WTC11 (cell line): ENCODE measurements at regions not wholly inside any gene's neighbourhood (a gene's known extent, or its start where the extent isn't known, plus 50 kb on each side); places are given as distances from the start of the nearest gene placed in this dataset.

Experiments
- ATAC-seq: fragments of 200-7000 bp; cut with Tn5 transposase; 2 replicates; pipeline ENCODE4 v1.10.0; 2021; ENCODE audit warnings: mild to moderate bottlenecking, moderate library complexity
- CTCF ChIA-PET: fragments of 300-600 bp; sonication (Branson Sonifier 250); formaldehyde crosslinking; loops from one replicate; lab custom pipeline; 2021; ENCODE audit warnings: antibody characterized with exemption; lab: Charles Lee
- POLR2A ChIA-PET: fragments of 350-600 bp; sonication (Branson Sonifier 250); formaldehyde crosslinking; loops from one replicate; lab custom pipeline; 2021; ENCODE audit warnings: antibody characterized with exemption; lab: Charles Lee
- DNase-seq: peaks from one replicate; pipeline ENCODE4 v3.0.0; 2021; ENCODE audit warnings: low spot score
- H3K27ac Mint-ChIP-seq: 2 replicates; pipeline ENCODE4 v1.8.0; 2021; ENCODE audit warnings: mixed read lengths
- H3K27me3 Mint-ChIP-seq: 2 replicates; pipeline ENCODE4 v1.8.0; 2021; ENCODE audit warnings: low read depth, mild to moderate bottlenecking, moderate library complexity, mixed read lengths
- H3K36me3 Mint-ChIP-seq: 2 replicates; pipeline ENCODE4 v1.8.0; 2021; ENCODE audit warnings: mixed read lengths
- H3K4me1 Mint-ChIP-seq: 2 replicates; pipeline ENCODE4 v1.8.0; 2022; ENCODE audit warnings: mixed read lengths
- H3K4me3 Mint-ChIP-seq: 2 replicates; pipeline ENCODE4 v1.8.0; 2021; ENCODE audit warnings: mild to moderate bottlenecking, moderate library complexity, mixed read lengths
- H3K9me3 Mint-ChIP-seq: 2 replicates; pipeline ENCODE4 v1.8.0; 2021; ENCODE audit warnings: mixed read lengths
- ARID4B ChIP-seq: sonication (generic); formaldehyde crosslinking; IDR thresholded peaks from 2 replicates; pipeline ENCODE4 v1.8.0; 2023; ENCODE audit warnings: missing genetic modification reagents, mild to moderate bottlenecking, borderline replicate concordance
- ATF1 ChIP-seq: sonication (generic); formaldehyde crosslinking; IDR thresholded peaks from 2 replicates; pipeline ENCODE4 v1.8.1; 2023; ENCODE audit warnings: mild to moderate bottlenecking, moderate library complexity, missing genetic modification reagents
- FOXP4 ChIP-seq: sonication (generic); formaldehyde crosslinking; IDR thresholded peaks from 2 replicates; pipeline ENCODE4 v1.8.0; 2022; ENCODE audit warnings: mild to moderate bottlenecking, missing genetic modification reagents
- JAZF1 ChIP-seq: fragments of 250-450 bp; sonication (Bioruptor Pico); IDR thresholded peaks from 2 replicates; pipeline ENCODE4 v1.9.0; 2021; ENCODE audit warnings: moderate library complexity, mild to moderate bottlenecking, inconsistent platforms
- JUN ChIP-seq: sonication (generic); formaldehyde crosslinking; IDR thresholded peaks from 2 replicates; pipeline ENCODE4 v1.8.0; 2023; ENCODE audit warnings: mild to moderate bottlenecking, missing genetic modification reagents
- KAT7 ChIP-seq: sonication (generic); formaldehyde crosslinking; IDR thresholded peaks from 2 replicates; pipeline ENCODE4 v1.8.1; 2023; ENCODE audit warnings: missing genetic modification reagents, mild to moderate bottlenecking, borderline replicate concordance
- MAX ChIP-seq: sonication (generic); formaldehyde crosslinking; IDR thresholded peaks from 2 replicates; pipeline ENCODE4 v1.8.0; 2022; ENCODE audit warnings: mild to moderate bottlenecking, missing genetic modification reagents
- NFYB ChIP-seq: sonication (generic); formaldehyde crosslinking; conservative IDR thresholded peaks from 2 replicates; pipeline ENCODE4 v1.8.0; 2022; ENCODE audit warnings: low read depth, missing genetic modification reagents
- TEAD1 ChIP-seq: sonication (generic); formaldehyde crosslinking; IDR thresholded peaks from 2 replicates; pipeline ENCODE4 v1.8.0; 2022; ENCODE audit warnings: mild to moderate bottlenecking, missing genetic modification reagents
- USF2 ChIP-seq: sonication (generic); formaldehyde crosslinking; IDR thresholded peaks from 2 replicates; pipeline ENCODE4 v1.8.1; 2023; ENCODE audit warnings: mild to moderate bottlenecking, missing genetic modification reagents, moderate library complexity
- ZNF396 ChIP-seq: fragments of 250-450 bp; sonication (Bioruptor Pico); IDR thresholded peaks from 2 replicates; pipeline ENCODE4 v1.8.0; 2021; ENCODE audit warnings: mild to moderate bottlenecking, moderate library complexity, borderline replicate concordance
- ZNF416 ChIP-seq: fragments of 250-450 bp; sonication (Bioruptor Pico); IDR thresholded peaks from 2 replicates; pipeline ENCODE4 v1.9.0; 2021; ENCODE audit warnings: mild to moderate bottlenecking, inconsistent platforms
- TF ChIP-seq, protein P1 (sequence below): fragments of 250-450 bp; sonication (Bioruptor Pico); IDR thresholded peaks from 2 replicates; pipeline ENCODE4 v1.9.0; 2021; ENCODE audit warnings: mild to moderate bottlenecking
- TF ChIP-seq, protein P2 (sequence below): fragments of 250-450 bp; sonication (Bioruptor Pico); conservative IDR thresholded peaks from 2 replicates; pipeline ENCODE4 v1.9.0; 2021; ENCODE audit warnings: mild to moderate bottlenecking

GRCh38 chrX:13933851-13934250 is 95.8 kb downstream of the GEMIN8 start:
- TF ChIP-seq MAX (CRISPR knock-in tag) (no peak), NFYB (CRISPR knock-in tag) (no peak), ATF1 (CRISPR knock-in tag) (no peak), JAZF1 (no peak)
- TF ChIP-seq, protein P1, sequence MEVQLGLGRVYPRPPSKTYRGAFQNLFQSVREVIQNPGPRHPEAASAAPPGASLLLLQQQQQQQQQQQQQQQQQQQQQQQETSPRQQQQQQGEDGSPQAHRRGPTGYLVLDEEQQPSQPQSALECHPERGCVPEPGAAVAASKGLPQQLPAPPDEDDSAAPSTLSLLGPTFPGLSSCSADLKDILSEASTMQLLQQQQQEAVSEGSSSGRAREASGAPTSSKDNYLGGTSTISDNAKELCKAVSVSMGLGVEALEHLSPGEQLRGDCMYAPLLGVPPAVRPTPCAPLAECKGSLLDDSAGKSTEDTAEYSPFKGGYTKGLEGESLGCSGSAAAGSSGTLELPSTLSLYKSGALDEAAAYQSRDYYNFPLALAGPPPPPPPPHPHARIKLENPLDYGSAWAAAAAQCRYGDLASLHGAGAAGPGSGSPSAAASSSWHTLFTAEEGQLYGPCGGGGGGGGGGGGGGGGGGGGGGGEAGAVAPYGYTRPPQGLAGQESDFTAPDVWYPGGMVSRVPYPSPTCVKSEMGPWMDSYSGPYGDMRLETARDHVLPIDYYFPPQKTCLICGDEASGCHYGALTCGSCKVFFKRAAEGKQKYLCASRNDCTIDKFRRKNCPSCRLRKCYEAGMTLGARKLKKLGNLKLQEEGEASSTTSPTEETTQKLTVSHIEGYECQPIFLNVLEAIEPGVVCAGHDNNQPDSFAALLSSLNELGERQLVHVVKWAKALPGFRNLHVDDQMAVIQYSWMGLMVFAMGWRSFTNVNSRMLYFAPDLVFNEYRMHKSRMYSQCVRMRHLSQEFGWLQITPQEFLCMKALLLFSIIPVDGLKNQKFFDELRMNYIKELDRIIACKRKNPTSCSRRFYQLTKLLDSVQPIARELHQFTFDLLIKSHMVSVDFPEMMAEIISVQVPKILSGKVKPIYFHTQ (CRISPR knock-in tag) = no peak
- Mint-ChIP-seq H3K27ac (peak overlapping the region; percentile 93), H3K4me3 (peak overlapping the region; percentile 36; the same call in 1 of the 2 replicates), H3K27me3 (no peaks in the 10 kb centered on the region), H3K4me1 (peaks cover 56% of the 10 kb centered on the region), H3K9me3 (no peaks in the 10 kb centered on the region), H3K36me3 (peaks cover 19% of the 10 kb centered on the region)
- ChIA-PET CTCF (no interaction called here), POLR2A (no interaction called here)
- ATAC-seq = no peak
- DNase-seq = no peak

GRCh38 chrX:13933352-13933751 is 96.3 kb downstream of the GEMIN8 start:
- no peaks in the 10 kb centered on the region for H3K9me3 Mint-ChIP-seq
- DNase-seq (no peak), ATAC-seq (no peak)
- no peak for TF ChIP-seq USF2 (CRISPR knock-in tag)
- H3K4me3 Mint-ChIP-seq = no peak overlapping the region
- ChIA-PET POLR2A (no interaction called here), CTCF (no interaction called here)
- H3K4me1 Mint-ChIP-seq = peaks cover 61% of the 10 kb centered on the region
- peak overlapping the region; percentile 74; the same call in 1 of the 2 replicates for H3K27ac Mint-ChIP-seq
- peaks cover 19% of the 10 kb centered on the region for H3K36me3 Mint-ChIP-seq
- no peaks in the 10 kb centered on the region for H3K27me3 Mint-ChIP-seq

- Mint-ChIP-seq H3K36me3 (peaks cover 19% of the 10 kb centered on the region), H3K4me1 (peaks cover 70% of the 10 kb centered on the region), H3K27me3 (no peaks in the 10 kb centered on the region), H3K4me3 (no peak overlapping the region), H3K9me3 (no peaks in the 10 kb centered on the region), H3K27ac (peak overlapping the region; percentile 36)
- ChIA-PET CTCF (no interaction called here), POLR2A (no interaction called here)
- ATAC-seq (no peak), DNase-seq (no peak)
- TF ChIP-seq ATF1 (CRISPR knock-in tag) (no peak), KAT7 (CRISPR knock-in tag) (no peak), TEAD1 (no peak), JUN (CRISPR knock-in tag) (no peak), ZNF396 (CRISPR knock-in tag) (no peak), FOXP4 (CRISPR knock-in tag) (no peak), ZNF416 (CRISPR knock-in tag) (no peak), ARID4B (CRISPR knock-in tag) (no peak)
- TF ChIP-seq, protein P2, sequence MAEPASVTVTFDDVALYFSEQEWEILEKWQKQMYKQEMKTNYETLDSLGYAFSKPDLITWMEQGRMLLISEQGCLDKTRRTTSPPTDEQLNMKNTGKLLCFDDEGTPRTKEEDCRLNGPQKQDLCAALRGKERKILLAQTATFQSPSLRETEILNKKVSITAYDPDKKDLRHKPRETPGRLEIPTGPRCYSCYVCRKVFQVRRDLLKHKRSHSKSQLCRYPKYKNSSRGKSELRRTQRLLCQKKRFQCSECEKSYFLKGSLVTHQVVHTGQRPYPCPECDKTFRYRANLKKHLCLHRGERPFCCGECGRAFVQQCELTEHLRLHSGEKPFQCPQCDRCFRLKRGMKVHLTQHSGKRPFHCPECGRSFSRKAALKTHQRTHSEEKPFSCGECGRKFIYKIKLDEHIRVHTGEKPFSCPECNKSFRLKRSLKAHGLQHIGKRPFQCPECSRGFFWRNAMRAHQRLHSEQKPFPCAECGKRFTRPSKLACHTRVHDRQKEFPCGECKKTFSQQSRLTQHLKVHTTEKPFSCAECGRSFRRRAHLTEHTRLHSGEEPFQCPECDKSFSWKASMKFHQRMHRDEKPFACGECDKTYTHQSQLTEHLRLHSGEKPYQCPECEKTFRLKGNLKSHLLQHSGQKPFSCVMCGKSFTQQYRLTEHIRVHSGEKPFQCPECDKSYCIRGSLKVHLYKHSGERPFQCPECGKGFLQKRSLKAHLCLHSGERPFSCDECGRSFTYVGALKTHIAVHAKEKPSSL (CRISPR knock-in tag) = no peak
These were observed 97.3 kb downstream of the GEMIN8 start for GRCh38 chrX:13932416-13932815.
